HPDE6-E6E7 (cell line): ENCODE measurements at regions not wholly inside any gene's neighbourhood (a gene's known extent, or its start where the extent isn't known, plus 50 kb on each side); places are given as distances from the start of the nearest gene placed in this dataset.
"Not testable (repeated sequence)": the region's sequence is repeated elsewhere in the genome, so short reads cannot be mapped to it uniquely, and the experiment has no call there.

ENCODE experiments used
- DNase-seq: peaks from one replicate; pipeline ENCODE4 v3.0.0; 2011; ENCODE audit warnings: missing footprints; ENCODE audit errors: extremely low spot score

GRCh38 chr2:75326645-75327044, 127.3 kb upstream of the TACR1 start:
- no peak for DNase-seq

- DNase-seq, result no peak
Measured at GRCh38 chr2:75325594-75325993, 126.3 kb upstream of the TACR1 start.

- DNase-seq, result no peak
Measured at GRCh38 chr2:75324861-75325284, 125.6 kb upstream of the TACR1 start.

GRCh38 chr2:75324141-75324540, 124.8 kb upstream of the TACR1 start:
- no peak for DNase-seq

GRCh38 chr2:75321599-75321922, 122.2 kb upstream of the TACR1 start:
- no peak for DNase-seq

- DNase-seq, result no peak
Measured at GRCh38 chr2:75320898-75321598, 121.7 kb upstream of the TACR1 start.

- no peak for DNase-seq
Measured at GRCh38 chr2:75319951-75320350, 120.6 kb upstream of the TACR1 start.

- DNase-seq, result no peak
Measured at GRCh38 chr2:75317802-75318201, 118.5 kb upstream of the TACR1 start.

GRCh38 chr2:75317316-75317715, 118.0 kb upstream of the TACR1 start:
- DNase-seq, result no peak

GRCh38 chr2:75315436-75315835, 116.1 kb upstream of the TACR1 start:
- no peak for DNase-seq

- DNase-seq, result no peak
Measured at GRCh38 chr2:75311993-75312392, 112.7 kb upstream of the TACR1 start.

- no peak for DNase-seq
Measured at GRCh38 chr2:75311521-75311920, 112.2 kb upstream of the TACR1 start.

- no peak for DNase-seq
Measured at GRCh38 chr2:75310876-75311275, 111.6 kb upstream of the TACR1 start.

GRCh38 chr2:75309596-75310463, 110.5 kb upstream of the TACR1 start:
- DNase-seq, result no peak

- DNase-seq, result no peak
Measured at GRCh38 chr2:75303227-75303626, 103.9 kb upstream of the TACR1 start.

- no peak for DNase-seq
Measured at GRCh38 chr2:75294362-75294761, 95.0 kb upstream of the TACR1 start.

GRCh38 chr2:75292826-75293225, 93.5 kb upstream of the TACR1 start:
- peak; percentile 53 for DNase-seq

- no peak for DNase-seq
Measured at GRCh38 chr2:75290600-75291150, 91.4 kb upstream of the TACR1 start.

GRCh38 chr2:75289771-75290170, 90.5 kb upstream of the TACR1 start:
- DNase-seq, result no peak

- DNase-seq, result not testable (repeated sequence)
Measured at GRCh38 chr2:75289178-75289577, 89.9 kb upstream of the TACR1 start.

GRCh38 chr2:75288760-75289159, 89.4 kb upstream of the TACR1 start:
- DNase-seq, result no peak

- no peak for DNase-seq
Measured at GRCh38 chr2:75287624-75288316, 88.5 kb upstream of the TACR1 start.
